ENCODE measurements at regions not wholly inside any gene's neighbourhood (a gene's known extent, or its start where the extent isn't known, plus 50 kb on each side); places are given as distances from the start of the nearest gene placed in this dataset.
"Not testable (repeated sequence)": the region's sequence is repeated elsewhere in the genome, so short reads cannot be mapped to it uniquely, and the experiment has no call there.

DNA sequence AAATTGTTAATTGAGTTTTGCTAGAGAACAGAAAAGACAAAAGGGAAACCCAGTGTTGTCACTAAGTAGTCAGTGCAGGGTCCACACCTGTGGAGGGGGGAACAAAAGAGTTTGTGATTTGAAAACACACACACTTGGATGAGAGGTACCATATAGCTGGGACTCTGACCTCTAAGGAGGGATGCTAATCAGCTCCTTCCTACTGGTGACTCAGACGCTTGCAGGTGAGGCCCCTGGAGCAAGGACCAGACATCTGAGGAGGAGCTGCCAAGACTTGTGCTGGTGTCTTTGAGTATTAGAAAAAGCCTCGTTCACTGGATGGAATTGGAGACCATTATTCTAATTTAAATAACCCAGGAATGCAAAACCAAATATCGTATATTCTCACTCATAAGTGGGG, 146.4 kb upstream of the MAP2 start:
- intact Hi-C loops (cut with micrococcal nuclease): no loop called here
- Histone ChIP-seq H3K79me2 (ENCODE audit: insufficient read depth, low read length) (no peaks in the 10 kb centered on the region), H2AFZ (ENCODE audit: insufficient read depth, low read depth, low read length, poor library complexity, severe bottlenecking) (no peak overlapping the region), H3K4me2 (replicated peaks; ENCODE audit: extremely low read depth, low read length, poor library complexity, severe bottlenecking) (no peak overlapping the region), H3K4me1 (ENCODE audit: control insufficient read depth in 1 of 2, insufficient read depth in 2 of 2, low read length in 2 of 2) (no peaks in the 10 kb centered on the region), H3K27ac (ENCODE audit: low read depth in 1 of 2, low read length in 2 of 2) (no peak overlapping the region), H3K27me3 (ENCODE audit: control insufficient read depth in 2 of 2, insufficient read depth in 2 of 2, low read length in 2 of 2) (no peaks in the 10 kb centered on the region), H4K20me1 (ENCODE audit: insufficient read depth, low read length) (no peaks in the 10 kb centered on the region), H3K36me3 (replicated peaks in 1 of 2; ENCODE audit: control insufficient read depth in 1 of 2, insufficient read depth in 2 of 2, low read length in 2 of 2) (no peaks in the 10 kb centered on the region), H3K9me3 (replicated peaks in 1 of 2; ENCODE audit: control insufficient read depth in 1 of 2, insufficient read depth in 1 of 2, low read length in 2 of 2) (no peaks in the 10 kb centered on the region), H3K4me3 (replicated peaks in 1 of 3; ENCODE audit: low read depth in 2 of 3, low read length in 3 of 3) (no peak overlapping the region), H3K9ac (ENCODE audit: insufficient read depth, low read length, poor library complexity, severe bottlenecking) (no peak overlapping the region)
- no peak for DNase-seq
- Mint-ChIP-seq H3K27me3 (ENCODE audit: low read depth in 3 of 3) (peaks cover 1 to 2% (median 1%) of the 10 kb centered on the region in 3 donors), H3K9me3 (peaks cover 0 to 9% (median 3%) of the 10 kb centered on the region in 7 donors), H3K36me3 (no peaks in the 10 kb centered on the region), H3K27ac (no peak overlapping the region), H3K4me1 (no peaks in the 10 kb centered on the region), H3K4me3 (no peak overlapping the region)
- TF ChIP-seq, protein P1, sequence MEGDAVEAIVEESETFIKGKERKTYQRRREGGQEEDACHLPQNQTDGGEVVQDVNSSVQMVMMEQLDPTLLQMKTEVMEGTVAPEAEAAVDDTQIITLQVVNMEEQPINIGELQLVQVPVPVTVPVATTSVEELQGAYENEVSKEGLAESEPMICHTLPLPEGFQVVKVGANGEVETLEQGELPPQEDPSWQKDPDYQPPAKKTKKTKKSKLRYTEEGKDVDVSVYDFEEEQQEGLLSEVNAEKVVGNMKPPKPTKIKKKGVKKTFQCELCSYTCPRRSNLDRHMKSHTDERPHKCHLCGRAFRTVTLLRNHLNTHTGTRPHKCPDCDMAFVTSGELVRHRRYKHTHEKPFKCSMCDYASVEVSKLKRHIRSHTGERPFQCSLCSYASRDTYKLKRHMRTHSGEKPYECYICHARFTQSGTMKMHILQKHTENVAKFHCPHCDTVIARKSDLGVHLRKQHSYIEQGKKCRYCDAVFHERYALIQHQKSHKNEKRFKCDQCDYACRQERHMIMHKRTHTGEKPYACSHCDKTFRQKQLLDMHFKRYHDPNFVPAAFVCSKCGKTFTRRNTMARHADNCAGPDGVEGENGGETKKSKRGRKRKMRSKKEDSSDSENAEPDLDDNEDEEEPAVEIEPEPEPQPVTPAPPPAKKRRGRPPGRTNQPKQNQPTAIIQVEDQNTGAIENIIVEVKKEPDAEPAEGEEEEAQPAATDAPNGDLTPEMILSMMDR (IDR thresholded peaks at IDR 0.05): no peak
- WGBS (ENCODE audit: insufficient coverage): no CpG with 5 or more reads among the region's 3 CpGs

DNA sequence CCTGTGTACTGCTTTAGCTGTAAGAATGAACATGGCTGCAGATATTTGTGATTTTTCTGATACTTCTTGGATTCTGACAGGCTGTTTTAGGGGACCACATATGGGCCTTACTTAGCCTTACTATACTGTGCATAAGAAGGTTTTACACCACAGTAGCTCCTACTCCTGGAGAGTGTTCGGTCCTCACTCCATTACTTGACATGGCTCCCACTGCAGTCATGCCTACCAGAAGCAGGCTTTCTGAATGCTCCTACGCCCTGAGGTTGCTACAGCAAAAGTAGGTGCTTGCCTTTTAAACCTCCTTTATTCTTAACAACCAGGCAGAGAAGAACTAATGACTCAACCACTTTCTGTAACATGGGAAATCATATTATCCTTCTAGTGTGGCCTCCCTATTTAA, 125.2 kb upstream of the MAP2 start:
- WGBS (ENCODE audit: insufficient coverage): 100% methylated on average over 2 of the region's 2 CpGs

DNA sequence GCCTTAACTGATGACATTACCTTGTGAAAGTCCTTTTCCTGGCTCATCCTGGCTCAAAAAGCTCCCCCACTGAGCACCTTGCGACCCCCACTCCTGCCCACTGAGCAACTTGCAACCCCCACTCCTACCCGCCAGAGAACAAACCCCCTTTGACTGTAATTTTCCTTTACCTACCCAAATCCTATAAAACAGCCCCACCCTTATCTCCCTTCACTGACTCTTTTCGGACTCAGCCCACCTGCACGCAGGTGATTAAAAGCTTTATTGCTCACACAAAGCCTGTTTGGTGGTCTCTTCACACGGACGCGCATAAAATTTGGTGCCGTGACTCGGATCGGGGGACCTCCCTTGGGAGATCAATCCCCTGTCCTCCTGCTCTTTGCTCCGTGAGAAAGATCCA, 124.4 kb upstream of the MAP2 start:
- H3K9me3 Mint-ChIP-seq; H3K27me3 ChIP-seq (ENCODE audit: control insufficient read depth in 2 of 2, insufficient read depth in 2 of 2, low read length in 2 of 2); intact Hi-C loops (cut with micrococcal nuclease); H3K27ac Mint-ChIP-seq; H3K27me3 Mint-ChIP-seq (ENCODE audit: low read depth in 3 of 3); H3K4me3 Mint-ChIP-seq; H3K36me3 ChIP-seq (replicated peaks in 1 of 2; ENCODE audit: control insufficient read depth in 1 of 2, insufficient read depth in 2 of 2, low read length in 2 of 2); DNase-seq; H3K9me3 ChIP-seq (replicated peaks in 1 of 2; ENCODE audit: control insufficient read depth in 1 of 2, insufficient read depth in 1 of 2, low read length in 2 of 2); H3K79me2 ChIP-seq (ENCODE audit: insufficient read depth, low read length); H3K36me3 Mint-ChIP-seq; H3K4me3 ChIP-seq (replicated peaks in 1 of 3; ENCODE audit: low read depth in 2 of 3, low read length in 3 of 3); H4K20me1 ChIP-seq (ENCODE audit: insufficient read depth, low read length); H3K4me2 ChIP-seq (replicated peaks; ENCODE audit: extremely low read depth, low read length, poor library complexity, severe bottlenecking); H3K27ac ChIP-seq (ENCODE audit: low read depth in 1 of 2, low read length in 2 of 2); H3K9ac ChIP-seq (ENCODE audit: insufficient read depth, low read length, poor library complexity, severe bottlenecking); H2AFZ ChIP-seq (ENCODE audit: insufficient read depth, low read depth, low read length, poor library complexity, severe bottlenecking); H3K4me1 ChIP-seq (ENCODE audit: control insufficient read depth in 1 of 2, insufficient read depth in 2 of 2, low read length in 2 of 2); H3K4me1 Mint-ChIP-seq: not testable (repeated sequence)
- WGBS (ENCODE audit: insufficient coverage): 100% methylated on average over 4 of the region's 11 CpGs

More for the DNA sequence above, 125.2 kb upstream of the MAP2 start:
- Histone ChIP-seq H3K4me1 (ENCODE audit: control insufficient read depth in 1 of 2, insufficient read depth in 2 of 2, low read length in 2 of 2) (no peaks in the 10 kb centered on the region), H2AFZ (ENCODE audit: insufficient read depth, low read depth, low read length, poor library complexity, severe bottlenecking) (no peak overlapping the region), H3K36me3 (replicated peaks in 1 of 2; ENCODE audit: control insufficient read depth in 1 of 2, insufficient read depth in 2 of 2, low read length in 2 of 2) (no peaks in the 10 kb centered on the region), H3K4me2 (replicated peaks; ENCODE audit: extremely low read depth, low read length, poor library complexity, severe bottlenecking) (no peak overlapping the region), H3K9me3 (replicated peaks in 1 of 2; ENCODE audit: control insufficient read depth in 1 of 2, insufficient read depth in 1 of 2, low read length in 2 of 2) (no peaks in the 10 kb centered on the region), H3K79me2 (ENCODE audit: insufficient read depth, low read length) (no peaks in the 10 kb centered on the region), H4K20me1 (ENCODE audit: insufficient read depth, low read length) (no peaks in the 10 kb centered on the region), H3K4me3 (replicated peaks in 1 of 3; ENCODE audit: low read depth in 2 of 3, low read length in 3 of 3) (no peak overlapping the region), H3K9ac (ENCODE audit: insufficient read depth, low read length, poor library complexity, severe bottlenecking) (no peak overlapping the region), H3K27ac (ENCODE audit: low read depth in 1 of 2, low read length in 2 of 2) (no peak overlapping the region), H3K27me3 (ENCODE audit: control insufficient read depth in 2 of 2, insufficient read depth in 2 of 2, low read length in 2 of 2) (no peaks in the 10 kb centered on the region)
- no peak overlapping the region for H3K4me3 Mint-ChIP-seq
- no peaks in the 10 kb centered on the region for H3K4me1 Mint-ChIP-seq
- H3K36me3 Mint-ChIP-seq: no peaks in the 10 kb centered on the region
- H3K9me3 Mint-ChIP-seq: peaks cover 0 to 5% (median 3%) of the 10 kb centered on the region in 7 donors
- H3K27ac Mint-ChIP-seq: no peak overlapping the region
- DNase-seq: no peak
- intact Hi-C loops (cut with micrococcal nuclease): no loop called here
- H3K27me3 Mint-ChIP-seq (ENCODE audit: low read depth in 3 of 3): no peaks in the 10 kb centered on the region
- TF ChIP-seq, protein P1 (IDR thresholded peaks at IDR 0.05): no peak

DNA sequence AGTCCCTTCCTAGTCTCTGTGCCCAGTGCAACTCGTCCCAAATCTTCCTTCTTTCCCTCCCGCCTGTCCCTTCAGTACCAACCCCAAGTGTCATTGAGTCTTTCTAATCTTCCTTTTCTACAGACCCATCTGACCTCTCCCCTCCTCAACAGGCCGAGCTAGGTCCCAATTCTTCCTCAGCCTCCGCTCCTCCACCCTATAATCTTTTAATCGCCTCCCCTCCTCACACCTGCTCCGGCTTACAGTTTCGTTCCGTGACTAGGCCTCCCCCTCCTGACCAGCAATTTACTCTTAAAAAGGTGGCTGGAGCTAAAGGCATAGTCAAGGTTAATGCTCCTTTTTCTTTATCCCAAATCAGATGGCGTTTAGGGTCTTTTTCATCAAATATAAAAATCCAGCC, 123.1 kb upstream of the MAP2 start:
- H3K4me1 Mint-ChIP-seq; H3K27ac ChIP-seq (ENCODE audit: low read depth in 1 of 2, low read length in 2 of 2); DNase-seq; H3K36me3 ChIP-seq (replicated peaks in 1 of 2; ENCODE audit: control insufficient read depth in 1 of 2, insufficient read depth in 2 of 2, low read length in 2 of 2); H3K36me3 Mint-ChIP-seq; H3K27ac Mint-ChIP-seq; H3K27me3 ChIP-seq (ENCODE audit: control insufficient read depth in 2 of 2, insufficient read depth in 2 of 2, low read length in 2 of 2); intact Hi-C loops (cut with micrococcal nuclease); H3K4me3 Mint-ChIP-seq; H3K4me3 ChIP-seq (replicated peaks in 1 of 3; ENCODE audit: low read depth in 2 of 3, low read length in 3 of 3); H3K9me3 ChIP-seq (replicated peaks in 1 of 2; ENCODE audit: control insufficient read depth in 1 of 2, insufficient read depth in 1 of 2, low read length in 2 of 2); H4K20me1 ChIP-seq (ENCODE audit: insufficient read depth, low read length); H3K9me3 Mint-ChIP-seq; H3K27me3 Mint-ChIP-seq (ENCODE audit: low read depth in 3 of 3); H2AFZ ChIP-seq (ENCODE audit: insufficient read depth, low read depth, low read length, poor library complexity, severe bottlenecking); H3K79me2 ChIP-seq (ENCODE audit: insufficient read depth, low read length); H3K9ac ChIP-seq (ENCODE audit: insufficient read depth, low read length, poor library complexity, severe bottlenecking); H3K4me2 ChIP-seq (replicated peaks; ENCODE audit: extremely low read depth, low read length, poor library complexity, severe bottlenecking); H3K4me1 ChIP-seq (ENCODE audit: control insufficient read depth in 1 of 2, insufficient read depth in 2 of 2, low read length in 2 of 2): not testable (repeated sequence)
- 100% methylated on average over 1 of the region's 9 CpGs for WGBS (ENCODE audit: insufficient coverage)
